Transverse colon (tissue), 4 donors: ENCODE measurements at regions not wholly inside any gene's neighbourhood (a gene's known extent, or its start where the extent isn't known, plus 50 kb on each side); places are given as distances from the start of the nearest gene placed in this dataset.
"Not testable (repeated sequence)": the region's sequence is repeated elsewhere in the genome, so short reads cannot be mapped to it uniquely, and the experiment has no call there.

Experiments used
- DNase-seq: peaks from one replicate; pipeline ENCODE4 v3.0.0-alpha.2; 2019
- H3K27ac ChIP-seq, 4 donors: fragments of 200-600 bp; sonication (generic); 2 replicates each; pipeline ENCODE4 v1.5.1; 2016 to 2018; ENCODE audit warnings: inconsistent platforms in 4 of 4
- H3K27me3 ChIP-seq: fragments of 200-600 bp; sonication (generic); 2 replicates; pipeline ENCODE4 v1.5.1; 2017; ENCODE audit warnings: inconsistent platforms
- H3K36me3 ChIP-seq, 4 donors: fragments of 200-600 bp; sonication (generic); 2 replicates each; pipeline ENCODE4 v1.5.1; 2017 to 2019; ENCODE audit warnings: inconsistent platforms in 4 of 4
- H3K4me1 ChIP-seq, 4 donors: fragments of 200-600 bp; sonication (generic); 2 replicates each; pipeline ENCODE4 v1.5.1; 2017 to 2020; ENCODE audit warnings: inconsistent platforms in 4 of 4
- H3K4me3 ChIP-seq, 4 donors: fragments of 200-600 bp; sonication (generic); 1 replicate in 1 of 4; 2 replicates in 3 of 4; pipeline versions ENCODE4 v1.5.1 to v1.6.1; 2017 to 2019; ENCODE audit warnings: inconsistent platforms in 4 of 4
- H3K9me3 ChIP-seq, 2 donors: fragments of 200-600 bp; sonication (generic); 2 replicates each; pipeline ENCODE4 v1.5.1; 2017 to 2019; ENCODE audit warnings: inconsistent platforms in 2 of 2
- EP300 ChIP-seq: sonication (generic); formaldehyde crosslinking; IDR thresholded peaks from one replicate; pipeline ENCODE4 v1.6.1; 2017; ENCODE audit warnings: antibody characterized with exemption, low read depth
- POLR2A ChIP-seq: fragments of 450-650 bp; IDR thresholded peaks from one replicate; pipeline ENCODE4 v1.6.1; 2016; ENCODE audit warnings: antibody characterized with exemption, mild to moderate bottlenecking, moderate library complexity
- POLR2AphosphoS5 ChIP-seq, 3 donors: sonication (generic); formaldehyde crosslinking; IDR thresholded peaks; one replicate each; pipeline ENCODE4 v1.6.1; 2016; ENCODE audit warnings: antibody characterized with exemption in 3 of 3
- WGBS, 2 donors: methylation state at CpG; one replicate each; pipeline ENCODE4 v1.1.5; 2018; ENCODE audit warnings: low coverage in 1 of 2; 5-methylcytosine and 5-hydroxymethylcytosine counted together
- in situ Hi-C, 4 donors: fragments of 200-750 bp; cut with MboI; loops; one replicate each; pipeline versions ENCODE4 v1.15.0 to v1.15.1; 2017; ENCODE audit warnings: low sequenced_read_pairs in 3 of 4, low pct_ligation_motif_present in 1 of 4, low pct_unique_long_range_greater_than_20kb in 1 of 4
- intact Hi-C: fragments of 100-400 bp; cut with DNase I; formaldehyde crosslinking; loops from one replicate; pipeline ENCODE4 v1.15.1; 2023; ENCODE audit warnings: low total_unique reads
- TF ChIP-seq, protein P1 (sequence below), 5 experiments: fragments of 200-600 bp in 3 of 5; fragments of 450-650 bp in 2 of 5; sonication (generic) in 3 of 5; IDR thresholded peaks; 1 replicate in 2 of 5; 2 replicates in 3 of 5; pipeline ENCODE4 v1.5.1; 2016 to 2017; ENCODE audit warnings: antibody characterized with exemption in 5 of 5, inconsistent platforms in 3 of 5, mild to moderate bottlenecking in 2 of 5, moderate library complexity in 1 of 5

DNA sequence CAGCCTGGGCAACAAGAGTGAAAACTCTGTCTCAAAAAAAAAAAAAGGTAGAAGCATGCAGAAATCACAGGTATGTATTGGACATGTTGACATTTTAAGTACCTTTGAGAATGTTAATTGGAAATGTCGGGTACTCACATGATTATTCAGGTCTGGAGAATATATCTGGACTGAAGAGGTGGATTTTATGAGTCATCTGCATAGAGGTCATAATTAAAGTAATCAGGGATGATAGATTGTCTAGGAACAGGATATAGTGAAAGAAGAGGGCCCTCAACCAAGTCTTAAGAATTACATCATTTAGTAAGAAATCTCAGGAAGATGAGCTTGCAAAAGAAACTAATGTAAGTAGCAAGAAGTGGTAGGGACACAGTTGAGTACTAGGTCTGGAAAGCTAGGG is 212.5 kb downstream of the UTRN start:
- intact Hi-C loops, result no loop called here
- DNase-seq, result no peak
- Histone ChIP-seq H3K27me3 (no peaks in the 10 kb centered on the region), H3K4me1 (no peaks in the 10 kb centered on the region), H3K9me3 (no peaks in the 10 kb centered on the region), H3K4me3 (no peak overlapping the region), H3K27ac (no peak overlapping the region), H3K36me3 (peaks cover 0 to 23% (median 5%) of the 10 kb centered on the region in 4 donors)
- 86 to 89% methylated on average over 1 of the region's 1 CpG for WGBS, 2 donors
- in situ Hi-C loops, result loop anchor here in 1 of 4 donors (25.0 kb wide), 1 partner anchor 385 kb away; no protein-coding TSS in a partner anchor
- no peak for TF ChIP-seq POLR2AphosphoS5 (IDR thresholded peaks at IDR 0.05)
- no peak for TF ChIP-seq EP300
- no peak for TF ChIP-seq POLR2A
- TF ChIP-seq, protein P1, sequence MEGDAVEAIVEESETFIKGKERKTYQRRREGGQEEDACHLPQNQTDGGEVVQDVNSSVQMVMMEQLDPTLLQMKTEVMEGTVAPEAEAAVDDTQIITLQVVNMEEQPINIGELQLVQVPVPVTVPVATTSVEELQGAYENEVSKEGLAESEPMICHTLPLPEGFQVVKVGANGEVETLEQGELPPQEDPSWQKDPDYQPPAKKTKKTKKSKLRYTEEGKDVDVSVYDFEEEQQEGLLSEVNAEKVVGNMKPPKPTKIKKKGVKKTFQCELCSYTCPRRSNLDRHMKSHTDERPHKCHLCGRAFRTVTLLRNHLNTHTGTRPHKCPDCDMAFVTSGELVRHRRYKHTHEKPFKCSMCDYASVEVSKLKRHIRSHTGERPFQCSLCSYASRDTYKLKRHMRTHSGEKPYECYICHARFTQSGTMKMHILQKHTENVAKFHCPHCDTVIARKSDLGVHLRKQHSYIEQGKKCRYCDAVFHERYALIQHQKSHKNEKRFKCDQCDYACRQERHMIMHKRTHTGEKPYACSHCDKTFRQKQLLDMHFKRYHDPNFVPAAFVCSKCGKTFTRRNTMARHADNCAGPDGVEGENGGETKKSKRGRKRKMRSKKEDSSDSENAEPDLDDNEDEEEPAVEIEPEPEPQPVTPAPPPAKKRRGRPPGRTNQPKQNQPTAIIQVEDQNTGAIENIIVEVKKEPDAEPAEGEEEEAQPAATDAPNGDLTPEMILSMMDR (IDR thresholded peaks at IDR 0.05), result no peak

DNA sequence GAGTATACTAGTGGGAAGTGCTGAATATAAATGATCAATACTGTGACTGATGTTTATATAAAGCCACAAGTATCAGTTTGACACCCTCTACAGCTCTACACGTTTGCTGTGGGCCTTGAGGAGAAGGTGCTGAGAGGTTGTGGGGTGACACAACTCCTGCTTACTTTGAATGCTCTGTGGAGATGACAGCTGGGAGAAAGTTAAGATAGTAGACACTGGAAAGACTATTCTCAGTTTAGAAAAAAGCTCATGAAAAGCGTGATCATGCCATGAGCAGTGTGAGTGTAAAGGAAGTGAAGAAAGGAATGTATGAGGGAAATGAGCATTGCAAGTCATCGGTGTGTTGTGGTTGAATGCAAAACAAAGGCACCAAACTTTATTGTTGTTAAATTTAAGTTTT is 215.8 kb downstream of the UTRN start:
- Histone ChIP-seq H3K27me3 (no peaks in the 10 kb centered on the region), H3K9me3 (peaks cover 0 to 4% of the 10 kb centered on the region in 2 donors), H3K4me3 (no peak overlapping the region), H3K36me3 (peaks cover 0 to 11% (median 3%) of the 10 kb centered on the region in 4 donors), H3K27ac (no peak overlapping the region), H3K4me1 (no peaks in the 10 kb centered on the region)
- TF ChIP-seq EP300 (no peak), POLR2A (no peak), POLR2AphosphoS5 (IDR thresholded peaks at IDR 0.05) (no peak)
- TF ChIP-seq, protein P1 (IDR thresholded peaks at IDR 0.05), result no peak
- DNase-seq, result no peak
- intact Hi-C loops (no loop called here), in situ Hi-C loops (no loop called here)
- WGBS, 2 donors, result 60 to 64% methylated on average over 3 of the region's 3 CpGs

DNA sequence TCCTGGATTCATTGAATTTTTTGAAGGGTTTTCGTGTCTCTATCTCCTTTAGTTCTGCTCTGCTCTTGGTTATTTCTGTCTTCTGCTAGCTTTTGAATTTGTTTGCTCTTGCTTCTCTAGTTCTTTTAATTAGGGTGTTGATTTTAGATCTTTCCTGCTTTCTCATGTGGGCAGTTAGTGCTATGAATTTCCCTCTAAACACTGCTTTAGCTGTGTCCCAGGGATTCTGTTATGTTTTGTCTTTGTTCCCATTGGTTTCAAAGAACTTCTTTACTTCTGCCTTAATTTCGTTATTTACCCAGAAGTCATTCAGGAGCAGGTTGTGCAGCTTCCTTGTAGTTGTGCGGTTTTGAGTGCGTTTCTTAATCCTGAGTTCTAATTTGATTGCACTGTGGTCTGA is 220.1 kb downstream of the UTRN start:
- intact Hi-C loops, H3K27me3 ChIP-seq, in situ Hi-C loops, DNase-seq, H3K4me1 ChIP-seq, H3K27ac ChIP-seq, H3K9me3 ChIP-seq, H3K4me3 ChIP-seq: not testable (repeated sequence)
- peaks cover 0 to 15% (median 6%) of the 10 kb centered on the region in 4 donors for H3K36me3 ChIP-seq
- WGBS, 2 donors, result 99 to 100% methylated on average over 1 to 4 of the region's 4 CpGs

DNA sequence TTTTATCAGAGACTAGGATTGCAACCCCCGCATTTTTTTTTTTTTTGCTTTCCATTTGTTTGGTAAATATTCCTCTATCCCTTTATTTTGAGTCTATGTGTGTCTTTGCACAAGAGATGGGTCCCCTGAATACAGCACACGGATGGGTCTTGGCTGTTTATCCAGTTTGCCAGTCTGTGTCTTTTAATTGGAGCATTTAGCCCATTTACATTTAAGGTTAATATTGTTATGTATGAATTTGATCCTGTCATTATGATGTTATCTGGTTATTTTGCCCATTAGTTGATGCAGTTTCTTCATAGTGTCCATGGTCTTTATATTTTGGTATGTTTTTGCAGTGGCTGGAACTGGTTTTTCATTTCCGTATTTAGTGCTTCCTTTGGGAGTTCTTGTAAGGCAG is 220.9 kb downstream of the UTRN start:
- peaks cover 0 to 15% (median 6%) of the 10 kb centered on the region in 4 donors for H3K36me3 ChIP-seq
- H3K4me1 ChIP-seq, DNase-seq, H3K4me3 ChIP-seq, H3K9me3 ChIP-seq, H3K27ac ChIP-seq, H3K27me3 ChIP-seq, in situ Hi-C loops, intact Hi-C loops: not testable (repeated sequence)
- 93 to 100% methylated on average over 3 of the region's 3 CpGs for WGBS, 2 donors

DNA sequence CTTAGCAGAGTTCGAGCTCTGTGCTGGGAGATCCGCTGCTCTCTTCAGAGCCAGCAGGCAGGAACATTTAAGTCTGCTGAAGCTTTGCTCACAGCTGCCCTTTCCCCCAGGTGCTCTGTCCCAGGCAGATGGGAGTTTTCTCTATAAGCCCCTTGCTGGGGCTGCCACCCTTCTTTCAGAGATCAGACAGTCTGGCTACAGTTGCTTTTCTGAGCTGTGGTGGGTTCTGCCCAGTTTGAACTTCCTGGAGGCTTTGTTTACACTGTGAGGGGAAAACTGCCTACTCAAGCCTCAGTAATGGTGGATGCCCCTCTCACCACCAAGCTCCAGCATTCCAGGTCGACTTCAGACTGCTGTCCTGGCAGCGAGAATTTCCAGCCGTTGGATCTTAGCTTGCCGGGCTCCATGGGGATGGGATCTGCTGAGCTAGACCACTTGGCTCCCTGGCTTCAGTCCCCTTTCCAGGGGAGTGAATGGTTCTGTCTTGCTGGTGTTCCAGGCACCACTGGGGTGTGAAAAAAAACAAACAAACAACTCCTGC is 222.7 kb downstream of the UTRN start:
- DNase-seq, H3K4me3 ChIP-seq, H3K9me3 ChIP-seq, H3K27ac ChIP-seq, H3K4me1 ChIP-seq, in situ Hi-C loops, intact Hi-C loops, H3K27me3 ChIP-seq: not testable (repeated sequence)
- peaks cover 0 to 15% (median 7%) of the 10 kb centered on the region in 4 donors for H3K36me3 ChIP-seq
- 93% methylated on average over 6 of the region's 6 CpGs; no CpG with 5 or more reads in 1 of the 2 donors for WGBS, 2 donors

DNA sequence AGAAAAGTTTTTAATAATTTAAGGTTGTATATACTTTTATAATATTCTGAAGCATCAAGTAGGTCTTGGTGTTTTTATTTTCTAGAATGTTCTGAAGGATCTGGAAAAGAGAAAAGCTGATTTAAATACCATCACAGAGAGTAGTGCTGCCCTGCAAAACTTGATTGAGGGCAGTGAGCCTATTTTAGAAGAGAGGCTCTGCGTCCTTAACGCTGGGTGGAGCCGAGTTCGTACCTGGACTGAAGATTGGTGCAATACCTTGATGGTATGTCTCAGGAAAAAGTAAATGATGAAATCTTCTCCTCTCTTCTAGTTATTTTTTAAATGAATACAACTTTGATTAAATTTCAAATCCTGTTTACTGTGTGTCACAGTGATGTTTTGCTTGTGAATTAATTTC is 225.7 kb downstream of the UTRN start:
- intact Hi-C loops, result no loop called here
- no peaks in the 10 kb centered on the region for H3K27me3 ChIP-seq
- in situ Hi-C loops, result no loop called here
- H3K36me3 ChIP-seq, result peaks cover 0 to 42% (median 5%) of the 10 kb centered on the region in 4 donors
- no peak for DNase-seq
- TF ChIP-seq POLR2A, result no peak
- TF ChIP-seq EP300, result no peak
- no peak for TF ChIP-seq POLR2AphosphoS5 (IDR thresholded peaks at IDR 0.05)
- TF ChIP-seq, protein P1 (IDR thresholded peaks at IDR 0.05), result no peak
- WGBS, 2 donors, result 93 to 95% methylated on average over 4 of the region's 4 CpGs
- H3K4me1 ChIP-seq, result no peaks in the 10 kb centered on the region
- no peak overlapping the region for H3K4me3 ChIP-seq
- H3K27ac ChIP-seq, result no peak overlapping the region
- no peaks in the 10 kb centered on the region for H3K9me3 ChIP-seq
